ENCODE measurements at regions not wholly inside any gene's neighbourhood (a gene's known extent, or its start where the extent isn't known, plus 50 kb on each side); places are given as distances from the start of the nearest gene placed in this dataset.

DNA sequence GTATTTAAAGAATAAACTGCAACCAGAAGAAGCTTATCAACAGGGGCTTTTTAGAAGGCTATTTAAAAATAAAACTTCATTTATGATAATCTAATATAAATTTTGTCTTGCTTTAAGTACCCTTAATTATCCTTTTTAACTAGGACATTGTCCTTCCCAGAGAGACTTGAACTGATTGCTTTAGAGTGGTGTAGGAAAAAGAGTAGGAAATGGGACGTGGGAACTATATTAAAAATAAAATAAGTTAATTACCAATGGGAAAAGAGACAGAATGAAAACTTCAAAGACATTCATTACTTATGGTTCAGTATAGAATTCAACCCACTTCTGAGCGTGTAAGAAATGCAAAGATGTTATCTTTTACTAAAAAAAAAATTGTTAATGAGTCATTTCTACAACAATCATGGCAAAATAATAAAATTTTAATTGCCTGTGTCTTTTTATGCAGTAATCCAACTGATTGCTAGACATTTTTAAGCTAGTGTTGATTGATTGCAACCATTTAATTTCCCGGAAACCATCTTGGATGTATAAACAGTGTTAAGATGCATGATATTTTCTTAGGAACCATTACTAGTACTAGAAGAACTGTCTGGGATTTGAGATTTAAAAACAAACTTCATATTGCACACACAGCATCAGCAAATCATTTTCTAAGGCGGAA is 298.8 kb upstream of the UMPS start:
- H4K20me1 ChIP-seq (ENCODE audit: insufficient read depth, low read length), result no peaks in the 10 kb centered on the region

More for the DNA sequence above, 298.8 kb upstream of the UMPS start:
- DNase-seq (ENCODE audit: low spot score) (no peak), FAIRE-seq (no peak), ATAC-seq (no peak)
- H3K4me1 ChIP-seq (ENCODE audit: insufficient read depth, low read length), result no peaks in the 10 kb centered on the region
- H3K79me2 ChIP-seq (ENCODE audit: insufficient read depth, low read length), result no peaks in the 10 kb centered on the region
- no peak overlapping the region for H3K4me3 ChIP-seq (replicated peaks in 1 of 3; ENCODE audit: insufficient read depth in 1 of 3, low read depth in 2 of 3, low read length in 3 of 3)
- no peak overlapping the region for H3K4me2 ChIP-seq (ENCODE audit: low read depth, low read length)
- intact Hi-C loops (cut with micrococcal nuclease; ENCODE audit: unreplicated experiment), result no loop called here
- no peak overlapping the region for H3K27ac ChIP-seq (ENCODE audit: extremely low read length, insufficient read depth, low read length)
- in situ Hi-C loops (cut with HindIII; ENCODE audit: extremely low pct_ligation_motif_present, low pct_unique_long_range_greater_than_20kb), result no loop called here
- H3K9me3 ChIP-seq (ENCODE audit: low read length), result no peaks in the 10 kb centered on the region
- ChIA-PET POLR2A (no interaction called here), CTCF (ENCODE audit: low intra/inter-chr PET ratio, low total read pairs) (no interaction called here)
- no peak overlapping the region for H2AFZ ChIP-seq (ENCODE audit: low read length)
- no peaks in the 10 kb centered on the region for H3K36me3 ChIP-seq (replicated peaks in 1 of 2; ENCODE audit: control insufficient read depth in 1 of 2, insufficient read depth in 2 of 2, low read length in 2 of 2)
- 14% methylated on average over 4 of the region's 4 CpGs for WGBS (ENCODE audit: low lambda C conversion rate)
- H3K9ac ChIP-seq (ENCODE audit: insufficient read depth, low read depth, low read length), result no peak overlapping the region
- TF ChIP-seq, protein P1, sequence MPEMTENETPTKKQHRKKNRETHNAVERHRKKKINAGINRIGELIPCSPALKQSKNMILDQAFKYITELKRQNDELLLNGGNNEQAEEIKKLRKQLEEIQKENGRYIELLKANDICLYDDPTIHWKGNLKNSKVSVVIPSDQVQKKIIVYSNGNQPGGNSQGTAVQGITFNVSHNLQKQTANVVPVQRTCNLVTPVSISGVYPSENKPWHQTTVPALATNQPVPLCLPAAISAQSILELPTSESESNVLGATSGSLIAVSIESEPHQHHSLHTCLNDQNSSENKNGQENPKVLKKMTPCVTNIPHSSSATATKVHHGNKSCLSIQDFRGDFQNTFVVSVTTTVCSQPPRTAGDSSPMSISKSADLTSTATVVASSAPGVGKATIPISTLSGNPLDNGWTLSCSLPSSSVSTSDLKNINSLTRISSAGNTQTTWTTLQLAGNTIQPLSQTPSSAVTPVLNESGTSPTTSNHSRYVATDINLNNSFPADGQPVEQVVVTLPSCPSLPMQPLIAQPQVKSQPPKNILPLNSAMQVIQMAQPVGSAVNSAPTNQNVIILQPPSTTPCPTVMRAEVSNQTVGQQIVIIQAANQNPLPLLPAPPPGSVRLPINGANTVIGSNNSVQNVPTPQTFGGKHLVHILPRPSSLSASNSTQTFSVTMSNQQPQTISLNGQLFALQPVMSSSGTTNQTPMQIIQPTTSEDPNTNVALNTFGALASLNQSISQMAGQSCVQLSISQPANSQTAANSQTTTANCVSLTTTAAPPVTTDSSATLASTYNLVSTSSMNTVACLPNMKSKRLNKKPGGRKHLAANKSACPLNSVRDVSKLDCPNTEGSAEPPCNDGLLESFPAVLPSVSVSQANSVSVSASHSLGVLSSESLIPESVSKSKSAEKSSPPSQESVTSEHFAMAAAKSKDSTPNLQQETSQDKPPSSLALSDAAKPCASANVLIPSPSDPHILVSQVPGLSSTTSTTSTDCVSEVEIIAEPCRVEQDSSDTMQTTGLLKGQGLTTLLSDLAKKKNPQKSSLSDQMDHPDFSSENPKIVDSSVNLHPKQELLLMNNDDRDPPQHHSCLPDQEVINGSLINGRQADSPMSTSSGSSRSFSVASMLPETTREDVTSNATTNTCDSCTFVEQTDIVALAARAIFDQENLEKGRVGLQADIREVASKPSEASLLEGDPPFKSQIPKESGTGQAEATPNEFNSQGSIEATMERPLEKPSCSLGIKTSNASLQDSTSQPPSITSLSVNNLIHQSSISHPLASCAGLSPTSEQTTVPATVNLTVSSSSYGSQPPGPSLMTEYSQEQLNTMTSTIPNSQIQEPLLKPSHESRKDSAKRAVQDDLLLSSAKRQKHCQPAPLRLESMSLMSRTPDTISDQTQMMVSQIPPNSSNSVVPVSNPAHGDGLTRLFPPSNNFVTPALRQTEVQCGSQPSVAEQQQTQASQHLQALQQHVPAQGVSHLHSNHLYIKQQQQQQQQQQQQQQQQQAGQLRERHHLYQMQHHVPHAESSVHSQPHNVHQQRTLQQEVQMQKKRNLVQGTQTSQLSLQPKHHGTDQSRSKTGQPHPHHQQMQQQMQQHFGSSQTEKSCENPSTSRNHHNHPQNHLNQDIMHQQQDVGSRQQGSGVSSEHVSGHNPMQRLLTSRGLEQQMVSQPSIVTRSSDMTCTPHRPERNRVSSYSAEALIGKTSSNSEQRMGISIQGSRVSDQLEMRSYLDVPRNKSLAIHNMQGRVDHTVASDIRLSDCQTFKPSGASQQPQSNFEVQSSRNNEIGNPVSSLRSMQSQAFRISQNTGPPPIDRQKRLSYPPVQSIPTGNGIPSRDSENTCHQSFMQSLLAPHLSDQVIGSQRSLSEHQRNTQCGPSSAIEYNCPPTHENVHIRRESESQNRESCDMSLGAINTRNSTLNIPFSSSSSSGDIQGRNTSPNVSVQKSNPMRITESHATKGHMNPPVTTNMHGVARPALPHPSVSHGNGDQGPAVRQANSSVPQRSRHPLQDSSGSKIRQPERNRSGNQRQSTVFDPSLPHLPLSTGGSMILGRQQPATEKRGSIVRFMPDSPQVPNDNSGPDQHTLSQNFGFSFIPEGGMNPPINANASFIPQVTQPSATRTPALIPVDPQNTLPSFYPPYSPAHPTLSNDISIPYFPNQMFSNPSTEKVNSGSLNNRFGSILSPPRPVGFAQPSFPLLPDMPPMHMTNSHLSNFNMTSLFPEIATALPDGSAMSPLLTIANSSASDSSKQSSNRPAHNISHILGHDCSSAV (CRISPR knock-in tag; IDR thresholded peaks at IDR 0.05; ENCODE audit: borderline replicate concordance), result no peak
- TF ChIP-seq ZNF616 (CRISPR knock-in tag; IDR thresholded peaks at IDR 0.05; ENCODE audit: low read depth) (no peak), FOXA1 (IDR thresholded peaks at IDR 0.05) (no peak), FOXA1 (CRISPR knock-in tag; IDR thresholded peaks at IDR 0.05) (no peak), ZNF24 (IDR thresholded peaks at IDR 0.05) (no peak), ELF1 (CRISPR knock-in tag; IDR thresholded peaks at IDR 0.05) (no peak), RBFOX2 (IDR thresholded peaks at IDR 0.05; ENCODE audit: low read depth, low read length) (no peak), ZC3H13 (CRISPR knock-in tag; IDR thresholded peaks at IDR 0.05) (no peak), TAF1 (CRISPR knock-in tag; IDR thresholded peaks at IDR 0.05) (no peak), ZNF737 (CRISPR knock-in tag; IDR thresholded peaks at IDR 0.05; ENCODE audit: borderline replicate concordance) (no peak)
- BruUV-seq (replicated peaks), result no TSS peak
- H3K27me3 ChIP-seq (ENCODE audit: control insufficient read depth in 1 of 2, insufficient read depth in 2 of 2, low read length in 2 of 2), result no peaks in the 10 kb centered on the region

All from HepG2 (cell line).